NB4 (cell line): ENCODE measurements at regions not wholly inside any gene's neighbourhood (a gene's known extent, or its start where the extent isn't known, plus 50 kb on each side); places are given as distances from the start of the nearest gene placed in this dataset.
A peak's percentile ranks its signal among the peaks of the same experiment; 100 is the strongest.

Experiments used
- DNase-seq: peaks from one replicate; pipeline ENCODE4 v3.0.0; 2010; ENCODE audit warnings: low read depth
- H3K4me3 ChIP-seq: one replicate; pipeline ENCODE4 v1.5.1; 2011; ENCODE audit warnings: mild to moderate bottlenecking, low read depth, low read length, moderate library complexity
- CTCF ChIP-seq: IDR thresholded peaks from one replicate; pipeline ENCODE4 v1.5.1; 2012; ENCODE audit warnings: low read depth, low read length
- MYC ChIP-seq: IDR thresholded peaks from 2 replicates; pipeline ENCODE4 v1.6.1; 2011; ENCODE audit warnings: low read depth, low read length
- POLR2A ChIP-seq: IDR thresholded peaks from 2 replicates; pipeline ENCODE4 v1.6.1; 2011; ENCODE audit warnings: mild to moderate bottlenecking; ENCODE audit not compliant: insufficient read length; ENCODE audit errors: extremely low read depth
- TF ChIP-seq, protein P1 (sequence below): IDR thresholded peaks from 2 replicates; pipeline ENCODE4 v1.6.1; 2011; ENCODE audit warnings: low read depth, low read length

DNA sequence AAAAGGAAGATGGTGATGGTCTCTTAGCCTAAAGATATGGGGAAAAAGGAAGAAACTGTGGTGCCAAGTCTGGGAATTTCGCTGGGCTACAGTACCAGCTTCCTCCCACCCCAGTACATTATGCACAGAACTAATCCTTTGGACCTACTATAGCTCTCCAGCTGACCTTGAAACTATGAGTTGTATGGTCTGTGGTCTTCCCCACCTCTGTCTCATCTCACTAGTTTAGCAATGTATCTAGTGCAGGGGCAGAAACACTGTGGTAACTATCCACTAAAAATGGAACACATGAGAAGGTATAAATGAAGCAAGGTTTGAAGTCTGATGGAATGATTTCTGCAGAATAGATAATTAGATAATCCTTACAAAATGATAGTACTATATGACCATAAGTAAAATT, 190.4 kb upstream of the CCDC150 start:
- TF ChIP-seq CTCF (no peak), POLR2A (no peak), MYC (no peak)
- TF ChIP-seq, protein P1, sequence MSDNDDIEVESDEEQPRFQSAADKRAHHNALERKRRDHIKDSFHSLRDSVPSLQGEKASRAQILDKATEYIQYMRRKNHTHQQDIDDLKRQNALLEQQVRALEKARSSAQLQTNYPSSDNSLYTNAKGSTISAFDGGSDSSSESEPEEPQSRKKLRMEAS = no peak
- no peak overlapping the region for H3K4me3 ChIP-seq
- no peak for DNase-seq

DNA sequence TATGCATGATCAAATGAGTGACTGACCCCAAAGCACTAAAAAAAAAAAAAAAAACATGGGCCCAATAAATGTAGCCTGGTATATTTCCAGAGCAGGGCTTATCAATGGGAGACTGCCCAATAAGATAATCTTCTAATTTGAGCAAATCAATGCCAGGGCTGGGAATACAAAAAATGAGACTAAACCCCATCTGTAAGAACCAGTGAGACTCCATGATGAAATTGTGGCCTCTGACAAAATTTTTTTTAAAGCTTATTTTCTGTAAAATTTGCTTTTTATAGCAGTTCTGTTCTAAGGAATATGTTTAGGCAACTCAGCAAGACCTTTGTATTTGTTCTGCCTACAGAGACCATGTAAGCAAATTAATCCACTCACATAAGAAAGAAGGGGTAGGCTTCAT, 186.8 kb upstream of the CCDC150 start:
- TF ChIP-seq MYC (no peak), POLR2A (no peak), CTCF (no peak)
- TF ChIP-seq, protein P1 = no peak

GRCh38 chr2:196453613-196454047, 185.9 kb upstream of the CCDC150 start:
- peak; percentile 71 for TF ChIP-seq CTCF
- TF ChIP-seq MYC = no peak
- TF ChIP-seq, protein P1 = no peak
- DNase-seq = peak; percentile 66
- no peak overlapping the region for H3K4me3 ChIP-seq

More for the DNA sequence above, 186.8 kb upstream of the CCDC150 start:
- H3K4me3 ChIP-seq = no peak overlapping the region
- no peak for DNase-seq

DNA sequence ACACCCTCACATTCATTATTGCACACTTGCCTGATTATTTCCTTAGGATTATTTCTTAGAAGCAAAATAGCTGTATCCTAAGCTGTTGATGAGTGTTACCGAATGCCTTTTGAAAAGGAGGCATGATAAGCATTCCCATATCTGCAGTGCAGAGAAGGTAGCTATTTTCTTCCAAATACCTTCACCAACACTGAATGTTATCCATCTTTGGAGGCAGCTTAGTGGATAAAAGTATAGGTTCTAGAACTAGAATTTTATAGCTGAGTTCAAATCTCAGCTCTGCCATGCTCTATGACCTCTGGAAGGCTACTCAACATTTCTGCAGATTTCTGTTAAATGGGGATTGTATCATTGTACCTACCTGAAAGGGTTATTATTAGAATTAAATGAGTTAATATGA, 185.0 kb upstream of the CCDC150 start:
- DNase-seq = no peak
- H3K4me3 ChIP-seq = no peak overlapping the region
- TF ChIP-seq, protein P1 = no peak
- TF ChIP-seq POLR2A = no peak
- no peak for TF ChIP-seq CTCF
- TF ChIP-seq MYC = no peak

DNA sequence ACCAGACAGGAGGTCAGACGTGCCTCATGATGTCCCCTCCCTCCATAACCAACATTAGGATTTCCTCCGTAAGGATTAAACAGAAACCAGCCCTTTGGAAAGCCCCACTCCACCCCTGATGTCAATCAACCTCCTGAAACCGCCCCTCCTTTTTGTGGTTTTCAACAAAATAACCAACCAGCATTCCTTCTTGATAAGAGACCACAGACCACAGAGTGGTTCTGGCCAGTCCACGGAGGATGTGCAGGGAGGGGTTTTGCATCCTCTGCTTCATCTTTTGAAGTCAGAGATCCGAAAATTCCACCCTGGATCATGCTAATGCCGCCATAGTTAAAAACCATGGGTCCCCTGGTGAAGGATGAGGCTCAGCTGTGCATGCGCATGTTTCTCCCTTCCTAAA, 180.0 kb upstream of the CCDC150 start:
- DNase-seq = peak; percentile 39
- H3K4me3 ChIP-seq = no peak overlapping the region
- TF ChIP-seq CTCF = no peak
- no peak for TF ChIP-seq POLR2A
- no peak for TF ChIP-seq MYC

GRCh38 chr2:196463706-196464105, 175.8 kb upstream of the CCDC150 start:
- DNase-seq = no peak
- TF ChIP-seq, protein P1 = no peak
- TF ChIP-seq POLR2A (no peak), CTCF (no peak), MYC (no peak)
- H3K4me3 ChIP-seq = no peak overlapping the region
